NCI-H1092 (cell line): ENCODE measurements at regions not wholly inside any gene's neighbourhood (a gene's known extent, or its start where the extent isn't known, plus 50 kb on each side); places are given as distances from the start of the nearest gene placed in this dataset.
"Not testable (repeated sequence)": the region's sequence is repeated elsewhere in the genome, so short reads cannot be mapped to it uniquely, and the experiment has no call there.

Experiments
- DNase-seq: peaks from one replicate; lab custom pipeline; 2025; lab: John Stamatoyannopoulos, UW

DNA sequence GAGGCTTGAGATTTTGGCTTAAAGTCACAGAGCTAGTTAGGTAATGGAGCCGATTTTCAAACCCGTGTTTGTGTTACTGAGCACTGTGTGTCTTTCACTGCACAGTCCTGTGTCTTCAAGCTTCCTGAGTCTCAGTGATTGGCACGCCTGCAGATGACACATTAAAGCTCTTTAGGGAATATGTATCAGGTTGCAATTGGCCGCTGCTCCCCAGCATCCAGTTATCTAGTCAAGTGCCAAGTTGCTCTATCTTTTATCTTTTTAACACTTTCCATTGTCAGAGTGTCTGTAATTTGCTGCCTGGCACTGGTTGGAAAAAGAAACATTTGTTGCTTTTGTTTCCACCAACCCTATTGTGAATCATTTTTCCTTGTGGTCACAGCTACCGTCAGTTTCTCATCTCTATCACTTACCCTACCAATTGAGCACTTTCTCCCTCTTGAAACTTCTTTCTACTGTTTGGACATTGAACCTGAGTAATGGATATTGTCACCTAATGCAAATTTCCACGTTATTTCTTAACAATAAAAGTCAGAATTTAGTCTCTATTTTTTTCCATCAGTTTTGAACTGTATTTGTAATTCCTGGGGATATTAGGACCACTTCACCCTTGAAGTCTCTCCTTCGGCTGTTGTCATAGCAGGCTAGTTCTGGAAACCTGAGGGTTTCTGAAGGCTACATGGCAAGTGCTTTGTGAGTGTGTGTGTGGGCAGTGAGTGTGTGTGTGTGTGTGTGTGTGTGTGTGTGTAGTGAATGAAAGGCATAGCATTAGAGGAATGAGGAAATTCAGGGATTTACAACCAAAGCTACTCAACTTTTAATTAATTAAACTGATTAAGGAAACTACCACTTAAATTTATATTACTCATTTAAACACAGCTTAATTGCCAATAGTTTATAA, 274.3 kb downstream of the ISL1 start:
- no peak for DNase-seq

- DNase-seq = no peak
These were observed 278.5 kb downstream of the ISL1 start for GRCh38 chr5:51661646-51662265.

DNA sequence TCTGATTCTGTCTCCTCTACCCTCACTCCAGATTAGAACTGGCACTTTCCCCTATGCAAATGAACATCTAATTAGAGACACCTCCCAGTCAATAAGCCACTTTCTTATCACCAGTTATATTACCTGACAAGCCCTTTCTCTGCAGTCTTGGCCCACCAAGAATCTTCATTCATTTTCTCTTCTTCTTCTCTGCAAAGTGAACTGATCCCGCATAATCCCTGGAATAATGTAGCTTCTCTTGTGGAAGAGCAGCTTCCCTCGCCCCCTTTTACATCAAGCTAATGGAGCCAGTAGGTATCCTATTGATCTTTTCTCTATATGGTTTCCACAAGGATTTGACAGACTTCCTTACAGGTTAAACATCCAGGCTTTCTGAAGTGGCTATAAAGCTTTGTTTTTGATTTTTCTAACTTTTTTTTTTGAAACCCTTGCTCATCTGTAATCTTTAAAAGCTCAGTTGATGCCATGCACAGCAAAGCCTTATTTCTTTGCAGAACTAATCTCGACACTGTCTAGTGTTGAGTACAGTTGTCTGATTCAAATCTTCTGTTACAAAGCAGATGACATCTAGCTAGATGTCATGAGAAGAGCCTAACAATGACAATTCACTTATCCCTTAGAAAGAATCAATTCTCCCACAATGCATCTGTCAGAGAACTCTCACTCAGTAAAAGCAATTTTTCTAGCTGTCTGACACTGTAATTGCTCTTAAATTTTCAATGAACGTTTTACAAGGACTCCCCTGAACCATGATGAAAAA, 281.4 kb downstream of the ISL1 start:
- no peak for DNase-seq

DNA sequence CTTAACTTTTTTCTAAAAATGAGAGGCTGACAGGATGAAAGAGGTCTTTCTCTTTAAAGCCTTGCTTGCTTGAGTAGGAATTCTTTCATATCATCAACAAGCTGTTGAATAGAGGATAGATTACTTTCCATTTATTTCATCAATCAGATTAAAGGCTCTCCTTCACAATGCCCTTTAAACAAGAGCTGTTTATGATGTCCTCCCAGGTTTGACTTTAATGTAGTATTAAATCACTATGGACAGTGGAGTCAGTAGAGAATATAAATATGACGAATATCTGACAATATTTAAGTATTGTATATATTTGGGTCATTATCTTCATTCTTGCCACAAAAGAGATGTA, 282.0 kb downstream of the ISL1 start:
- DNase-seq = no peak

- no peak for DNase-seq
These were observed 285.8 kb downstream of the ISL1 start for GRCh38 chr5:51669095-51669494.

GRCh38 chr5:51678330-51678729, 295.1 kb downstream of the ISL1 start:
- no peak for DNase-seq

DNA sequence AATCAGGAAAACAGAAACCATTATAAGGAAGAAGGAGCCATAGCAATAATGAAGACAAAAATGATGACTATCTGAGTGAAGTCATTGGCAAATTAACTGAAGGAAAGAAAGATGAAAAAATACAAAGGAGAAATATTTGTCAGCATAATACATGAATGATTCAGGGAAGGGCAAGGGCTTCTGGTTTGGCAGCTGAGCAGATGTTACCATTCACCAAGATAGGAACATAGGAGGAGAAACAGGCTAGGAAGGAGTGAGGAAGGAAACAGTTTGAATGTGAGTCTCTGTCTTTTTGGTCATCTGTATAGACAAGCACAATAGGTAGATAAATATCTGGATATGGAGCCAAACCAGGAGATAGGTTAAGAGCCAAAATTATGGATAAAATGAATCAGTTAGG, 296.0 kb downstream of the ISL1 start:
- DNase-seq = no peak

DNA sequence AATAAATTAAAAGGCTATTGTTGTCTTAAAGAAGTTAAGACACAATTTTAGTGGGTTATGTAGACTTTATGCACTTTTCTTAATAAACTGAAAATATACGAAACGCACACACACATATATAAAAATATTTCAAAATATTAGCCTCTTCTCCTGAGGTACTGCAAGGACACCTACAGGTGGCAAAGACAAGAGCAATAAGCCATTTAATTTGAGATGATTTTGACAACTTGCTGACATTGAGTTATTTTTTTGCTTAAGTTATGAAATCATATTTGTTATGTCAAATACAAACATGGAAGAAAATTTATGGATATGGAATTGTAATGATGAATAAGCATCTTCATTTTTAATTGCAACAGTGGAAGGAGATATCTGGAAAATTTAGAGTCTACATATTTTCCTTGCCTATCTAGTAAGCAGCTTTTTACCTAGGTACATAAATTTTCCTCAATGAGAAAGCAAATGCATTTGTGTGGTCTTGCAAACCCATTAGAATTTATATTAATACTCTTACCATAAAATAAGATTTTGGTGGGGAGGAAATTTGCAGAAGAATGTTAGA, 301.6 kb downstream of the ISL1 start:
- no peak for DNase-seq

DNA sequence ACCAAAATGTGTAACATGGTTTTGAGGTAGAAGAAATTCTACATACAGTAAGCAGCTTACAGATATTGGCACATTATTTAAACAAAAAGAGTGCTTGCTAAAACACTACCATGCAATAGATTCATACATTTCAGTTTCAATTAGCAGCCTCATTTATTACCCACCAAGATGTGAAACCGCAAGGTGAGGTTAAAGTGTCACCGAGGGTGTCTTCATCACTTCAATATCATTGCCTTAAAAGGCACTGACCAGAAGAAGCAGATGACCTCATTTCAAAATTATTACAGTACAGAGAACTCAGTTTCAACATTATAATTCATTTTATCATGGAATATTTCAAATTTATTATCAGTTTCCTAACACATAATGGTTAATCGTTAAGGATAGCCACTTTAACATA, 302.2 kb downstream of the ISL1 start:
- no peak for DNase-seq

- DNase-seq = no peak
These were observed 303.4 kb downstream of the ISL1 start for GRCh38 chr5:51686622-51687021.

DNA sequence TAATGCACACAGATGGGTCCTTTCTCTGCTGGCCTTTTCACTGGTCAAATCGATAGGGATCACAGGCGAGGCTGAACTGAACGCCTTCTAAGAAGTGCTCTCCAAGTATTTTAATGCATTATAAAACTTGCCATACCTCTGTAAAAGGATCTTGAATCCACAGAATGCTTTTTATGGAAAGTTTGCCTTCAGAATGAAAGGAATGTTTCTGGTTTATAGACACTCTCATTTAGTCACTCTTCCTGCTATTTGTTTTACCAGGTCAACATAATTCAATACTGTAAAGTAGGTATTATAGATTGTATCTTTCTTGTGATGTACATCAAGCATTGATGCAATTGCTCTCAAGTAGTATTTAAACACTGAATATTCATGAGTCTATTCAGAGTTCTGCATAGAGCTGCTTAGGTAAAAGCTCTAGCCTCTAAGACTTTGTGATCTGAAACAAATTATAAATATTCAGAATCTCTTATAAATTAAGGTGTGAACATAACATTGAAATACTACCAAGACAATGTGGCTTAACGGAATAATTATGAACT, 308.4 kb downstream of the ISL1 start:
- no peak for DNase-seq

GRCh38 chr5:51694826-51695225, 311.6 kb downstream of the ISL1 start:
- no peak for DNase-seq

DNA sequence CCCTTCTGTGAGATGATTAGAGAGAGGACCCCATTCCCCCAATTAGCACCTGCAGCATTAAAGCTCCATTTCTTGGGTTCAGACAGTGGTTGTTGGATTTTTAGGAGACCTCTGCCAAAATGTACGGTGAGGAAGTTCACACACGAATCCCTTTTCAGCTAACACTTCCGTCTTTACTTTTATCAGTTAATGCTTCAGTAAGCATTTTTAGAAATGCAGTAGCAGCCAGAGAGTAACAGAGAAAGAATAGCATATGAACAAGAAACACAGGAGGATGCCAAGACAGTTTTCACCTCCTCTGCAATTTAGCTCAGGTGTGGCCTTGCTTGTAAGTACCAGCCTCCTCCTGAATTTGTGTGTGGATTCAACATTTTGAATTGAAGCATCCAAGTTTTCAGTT, 312.9 kb downstream of the ISL1 start:
- no peak for DNase-seq

DNA sequence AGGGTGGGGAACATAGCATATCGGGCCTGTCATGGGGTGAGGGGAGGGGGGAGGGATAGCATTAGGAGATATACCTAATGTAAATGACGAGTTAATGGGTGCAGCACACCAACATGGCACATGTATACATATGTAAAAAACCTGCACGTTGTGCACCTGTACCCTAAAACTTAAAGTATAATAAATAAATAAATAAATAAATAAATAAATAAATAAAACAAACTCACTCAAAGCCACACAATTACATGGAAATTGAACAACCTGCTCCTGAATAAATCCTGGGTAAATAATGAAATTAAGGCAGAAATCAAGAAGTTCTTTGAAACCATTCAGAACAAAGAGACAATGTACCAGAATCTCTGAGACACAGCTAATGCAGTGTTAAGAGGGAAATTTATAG, 318.8 kb downstream of the ISL1 start:
- not testable (repeated sequence) for DNase-seq

GRCh38 chr5:51712201-51712600, 329.0 kb downstream of the ISL1 start:
- no peak for DNase-seq

DNA sequence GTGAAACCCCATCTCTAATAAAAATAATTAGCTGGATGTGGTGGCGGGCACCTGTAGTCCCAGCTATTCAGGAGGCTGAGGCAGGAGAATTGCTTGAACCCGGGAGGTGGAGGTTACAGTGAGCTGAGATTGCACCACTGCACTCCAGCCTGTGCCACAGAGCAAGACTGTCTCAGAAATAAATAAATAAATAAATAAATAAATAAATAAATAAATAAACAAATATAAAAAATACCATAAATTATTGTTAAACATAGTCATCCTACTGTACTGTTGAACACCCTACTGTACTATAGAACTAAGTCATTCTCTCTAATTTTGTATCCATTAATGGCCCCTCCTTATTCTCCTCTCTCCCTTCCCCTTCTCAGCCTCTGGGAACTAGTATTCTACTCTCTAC, 332.2 kb downstream of the ISL1 start:
- DNase-seq = not testable (repeated sequence)

DNA sequence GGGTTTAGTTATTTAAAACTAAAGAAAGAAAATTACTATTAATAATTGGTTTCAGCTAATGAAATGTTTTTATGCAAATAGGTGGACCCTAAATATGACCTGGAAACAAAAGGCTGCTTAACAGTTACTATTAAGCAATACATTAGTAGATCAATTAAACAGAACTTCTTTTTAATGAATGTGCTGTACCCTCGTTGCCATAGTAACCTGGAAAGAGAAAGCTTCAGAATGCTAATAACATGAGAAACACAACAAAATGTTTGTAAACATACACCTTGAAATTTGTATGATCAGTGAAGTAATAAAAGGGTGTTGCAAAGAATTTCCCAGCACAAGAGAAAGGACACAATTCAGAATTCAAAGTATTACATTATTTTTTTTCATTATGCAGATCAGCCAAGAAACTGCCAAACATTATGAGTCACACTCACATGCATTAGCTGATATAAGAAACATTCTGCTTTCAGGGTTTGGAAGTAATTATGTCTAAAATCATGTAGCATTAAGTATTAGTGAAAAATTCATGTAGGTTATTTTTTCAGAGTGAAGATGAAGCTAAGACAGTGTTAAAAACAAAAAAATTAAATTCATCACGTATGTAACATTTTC, 348.3 kb downstream of the ISL1 start:
- DNase-seq = no peak

- no peak for DNase-seq
These were observed 349.1 kb downstream of the ISL1 start for GRCh38 chr5:51732304-51732703.

DNA sequence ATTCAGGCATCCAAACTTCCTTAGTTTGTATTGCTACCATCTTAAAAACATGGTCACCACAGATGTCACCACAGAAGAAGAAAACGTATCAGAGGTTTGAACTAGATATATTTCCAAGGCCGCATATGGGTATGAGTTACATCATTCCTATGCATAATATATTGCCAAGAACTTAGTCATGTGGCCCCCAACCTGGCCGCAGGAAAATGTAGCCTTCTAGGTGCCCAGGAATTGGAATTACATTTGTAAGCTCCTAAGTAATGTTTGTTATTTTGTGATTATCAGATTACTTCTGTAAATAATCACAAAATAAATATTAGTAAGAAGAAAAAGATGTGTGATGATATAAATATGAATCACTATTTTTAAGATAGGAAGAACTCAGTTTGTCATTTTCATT, 351.4 kb downstream of the ISL1 start:
- DNase-seq = no peak

DNA sequence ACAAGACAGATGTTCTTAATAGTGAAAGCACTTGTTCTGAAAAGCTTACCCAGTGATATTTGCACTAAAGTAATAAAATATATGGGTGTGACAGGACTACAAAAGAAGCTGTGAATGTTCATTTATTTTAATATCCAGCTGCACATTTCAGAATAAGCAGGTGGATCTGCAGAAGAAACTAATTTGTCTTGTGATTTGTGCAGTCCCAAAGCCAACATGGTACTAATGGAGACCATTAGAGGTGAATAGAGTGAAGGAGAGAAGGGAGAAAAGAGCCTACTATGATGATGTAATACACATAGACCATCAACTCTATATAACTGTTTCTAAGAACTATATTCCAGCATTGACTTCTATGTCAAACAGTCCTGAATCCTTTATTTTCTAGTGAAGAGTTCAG, 362.8 kb downstream of the ISL1 start:
- no peak for DNase-seq

DNA sequence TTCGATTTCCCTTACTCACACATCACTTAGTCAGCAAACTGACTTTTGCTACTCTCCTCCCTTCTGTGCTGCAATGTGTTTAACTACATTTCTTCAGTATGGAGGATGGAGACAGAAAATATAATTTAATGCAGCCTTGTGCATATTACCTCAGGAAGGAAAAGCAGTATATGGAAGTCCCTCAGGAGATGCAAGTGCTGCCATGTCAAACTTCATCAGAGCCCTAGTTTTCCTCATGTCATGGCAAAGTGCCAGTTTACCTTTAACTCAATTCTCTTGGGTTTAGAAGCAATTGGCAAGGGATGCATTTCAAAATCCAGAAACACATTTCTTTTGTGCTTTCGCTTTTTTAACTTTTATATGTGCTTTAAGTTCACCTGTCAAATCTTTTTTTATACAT, 365.4 kb downstream of the ISL1 start:
- no peak for DNase-seq
